ENCODE measurements at regions not wholly inside any gene's neighbourhood (a gene's known extent, or its start where the extent isn't known, plus 50 kb on each side); places are given as distances from the start of the nearest gene placed in this dataset.

GRCh38 chr12:42690264-42690663 lies 100.7 kb upstream of the PRICKLE1 start:
- H3K9me3 ChIP-seq (ENCODE audit: severe bottlenecking), result no peaks in the 10 kb centered on the region
- H3K4me3 ChIP-seq (ENCODE audit: severe bottlenecking), result no peak overlapping the region
- H3K4me1 ChIP-seq (ENCODE audit: insufficient read depth, poor library complexity, severe bottlenecking), result no peaks in the 10 kb centered on the region
- ATAC-seq (ENCODE audit: low read depth) (no peak), DNase-seq (ENCODE audit: low spot score) (no peak)
- no peak for TF ChIP-seq CTCF (IDR thresholded peaks at IDR 0.05; ENCODE audit: poor library complexity, severe bottlenecking)
- no peak overlapping the region for H3K27ac ChIP-seq (ENCODE audit: poor library complexity, severe bottlenecking)
- no peaks in the 10 kb centered on the region for H3K36me3 ChIP-seq (ENCODE audit: low read depth)
- no peaks in the 10 kb centered on the region for H3K27me3 ChIP-seq (ENCODE audit: insufficient read depth, poor library complexity, severe bottlenecking)

GRCh38 chr12:42689699-42690098 lies 100.2 kb upstream of the PRICKLE1 start:
- no peaks in the 10 kb centered on the region for H3K9me3 ChIP-seq (ENCODE audit: severe bottlenecking)
- H3K4me3 ChIP-seq (ENCODE audit: severe bottlenecking), result no peak overlapping the region
- no peaks in the 10 kb centered on the region for H3K36me3 ChIP-seq (ENCODE audit: low read depth)
- H3K27me3 ChIP-seq (ENCODE audit: insufficient read depth, poor library complexity, severe bottlenecking), result no peaks in the 10 kb centered on the region
- TF ChIP-seq CTCF (IDR thresholded peaks at IDR 0.05; ENCODE audit: poor library complexity, severe bottlenecking), result no peak
- peaks cover under 1% of the 10 kb centered on the region for H3K4me1 ChIP-seq (ENCODE audit: insufficient read depth, poor library complexity, severe bottlenecking)
- no peak overlapping the region for H3K27ac ChIP-seq (ENCODE audit: poor library complexity, severe bottlenecking)
- no peak for DNase-seq (ENCODE audit: low spot score)
- no peak for ATAC-seq (ENCODE audit: low read depth)

- peak; percentile 41; the same call in 1 of the 3 replicates for ATAC-seq (ENCODE audit: low read depth)
- H3K4me3 ChIP-seq (ENCODE audit: severe bottlenecking), result no peak overlapping the region
Measured at GRCh38 chr12:42686514-42687172, 97.1 kb upstream of the PRICKLE1 start.

GRCh38 chr12:42684802-42685071 lies 95.2 kb upstream of the PRICKLE1 start:
- no peaks in the 10 kb centered on the region for H3K9me3 ChIP-seq (ENCODE audit: severe bottlenecking)
- no peak for DNase-seq (ENCODE audit: low spot score)
- TF ChIP-seq CTCF (IDR thresholded peaks at IDR 0.05; ENCODE audit: poor library complexity, severe bottlenecking), result no peak
- ATAC-seq (ENCODE audit: low read depth), result no peak
- no peaks in the 10 kb centered on the region for H3K27me3 ChIP-seq (ENCODE audit: insufficient read depth, poor library complexity, severe bottlenecking)
- no peak overlapping the region for H3K4me3 ChIP-seq (ENCODE audit: severe bottlenecking)
- no peak overlapping the region for H3K27ac ChIP-seq (ENCODE audit: poor library complexity, severe bottlenecking)
- peaks cover 5% of the 10 kb centered on the region for H3K4me1 ChIP-seq (ENCODE audit: insufficient read depth, poor library complexity, severe bottlenecking)
- H3K36me3 ChIP-seq (ENCODE audit: low read depth), result no peaks in the 10 kb centered on the region

More at GRCh38 chr12:42686514-42687172, 97.1 kb upstream of the PRICKLE1 start:
- Histone ChIP-seq H3K27ac (ENCODE audit: poor library complexity, severe bottlenecking) (no peak overlapping the region), H3K36me3 (ENCODE audit: low read depth) (no peaks in the 10 kb centered on the region), H3K9me3 (ENCODE audit: severe bottlenecking) (no peaks in the 10 kb centered on the region), H3K4me1 (ENCODE audit: insufficient read depth, poor library complexity, severe bottlenecking) (peaks cover 5% of the 10 kb centered on the region), H3K27me3 (ENCODE audit: insufficient read depth, poor library complexity, severe bottlenecking) (no peaks in the 10 kb centered on the region)
- TF ChIP-seq CTCF (IDR thresholded peaks at IDR 0.05; ENCODE audit: poor library complexity, severe bottlenecking), result no peak
- no peak for DNase-seq (ENCODE audit: low spot score)

- Histone ChIP-seq H3K27me3 (ENCODE audit: insufficient read depth, poor library complexity, severe bottlenecking) (no peaks in the 10 kb centered on the region), H3K36me3 (ENCODE audit: low read depth) (no peaks in the 10 kb centered on the region), H3K4me1 (ENCODE audit: insufficient read depth, poor library complexity, severe bottlenecking) (peaks cover 5% of the 10 kb centered on the region), H3K9me3 (ENCODE audit: severe bottlenecking) (no peaks in the 10 kb centered on the region), H3K4me3 (ENCODE audit: severe bottlenecking) (no peak overlapping the region), H3K27ac (ENCODE audit: poor library complexity, severe bottlenecking) (no peak overlapping the region)
- peak; percentile 66 for ATAC-seq (ENCODE audit: low read depth)
- no peak for TF ChIP-seq CTCF (IDR thresholded peaks at IDR 0.05; ENCODE audit: poor library complexity, severe bottlenecking)
- no peak for DNase-seq (ENCODE audit: low spot score)
Measured at GRCh38 chr12:42683933-42684801, 94.6 kb upstream of the PRICKLE1 start.
